ENCODE measurements at regions not wholly inside any gene's neighbourhood (a gene's known extent, or its start where the extent isn't known, plus 50 kb on each side); places are given as distances from the start of the nearest gene placed in this dataset.

GRCh38 chrX:39672405-39672804, 425.4 kb downstream of the BCOR start:
- TF ChIP-seq CTCF (IDR thresholded peaks at IDR 0.05; ENCODE audit: low read depth, low read length, poor library complexity, severe bottlenecking) (no peak), EZH2phosphoT487 (IDR thresholded peaks at IDR 0.05; ENCODE audit: borderline replicate concordance, low read length) (no peak)

Measured in DOHH2 (cell line).